H1 (cell line): ENCODE measurements at regions not wholly inside any gene's neighbourhood (a gene's known extent, or its start where the extent isn't known, plus 50 kb on each side); places are given as distances from the start of the nearest gene placed in this dataset.

Experiments used
- CTCF ChIA-PET: fragments of 300-600 bp; sonication (Branson Sonifier 250); formaldehyde crosslinking; loops from one replicate; lab custom pipeline; 2021; ENCODE audit not compliant: partially characterized antibody; lab: Charles Lee
- POLR2A ChIA-PET: fragments of 300-600 bp; sonication (Branson Sonifier 250); formaldehyde crosslinking; loops from one replicate; lab custom pipeline; 2021; ENCODE audit warnings: inconsistent platforms; ENCODE audit not compliant: partially characterized antibody; lab: Charles Lee
- DNase-seq, 2 experiments: peaks; one replicate each; pipeline versions ENCODE4 v3.0.0 to v3.0.0-alpha.2; 2010 to 2022; ENCODE audit warnings: low spot score in 2 of 2, low read depth in 1 of 2, mixed read lengths in 1 of 2
- FAIRE-seq: peaks from 2 replicates; lab custom pipeline; 2011; peaks lifted over from hg19 to GRCh38; lab: Jason Lieb, UNC
- H2AFZ ChIP-seq: 2 replicates; pipeline ENCODE4 v1.8.1; 2012; ENCODE audit warnings: low read length, inconsistent platforms
- H2AK5ac ChIP-seq: 2 replicates; pipeline ENCODE4 v1.6.1; 2013; ENCODE audit warnings: low read depth, low read length
- H2BK120ac ChIP-seq: replicated peaks from 2 replicates; pipeline ENCODE3; 2013; ENCODE audit warnings: low read depth, low read length, inconsistent platforms
- H2BK12ac ChIP-seq: 2 replicates; pipeline ENCODE4 v1.6.1; 2013; ENCODE audit warnings: low read depth, low read length
- H2BK15ac ChIP-seq: 2 replicates; pipeline ENCODE4 v1.6.1; 2013; ENCODE audit warnings: low read length
- H2BK20ac ChIP-seq: 2 replicates; pipeline ENCODE4 v1.6.1; 2013; ENCODE audit warnings: low read length
- H2BK5ac ChIP-seq: 2 replicates; pipeline ENCODE4 v1.6.1; 2013; ENCODE audit warnings: low read depth, low read length
- H3K14ac ChIP-seq: 2 replicates; pipeline ENCODE4 v1.6.1; 2013; ENCODE audit warnings: inconsistent platforms; ENCODE audit not compliant: insufficient read length
- H3K18ac ChIP-seq: 2 replicates; pipeline ENCODE4 v1.6.1; 2013; ENCODE audit warnings: low read length; ENCODE audit errors: extremely low read depth
- H3K23ac ChIP-seq: 2 replicates; pipeline ENCODE4 v1.6.1; 2013; ENCODE audit warnings: inconsistent platforms; ENCODE audit not compliant: insufficient read length
- H3K23me2 ChIP-seq: 2 replicates; pipeline ENCODE4 v1.6.1; 2013; ENCODE audit warnings: low read depth, low read length
- H3K27ac ChIP-seq: 2 replicates; pipeline ENCODE4 v1.6.1; 2011; ENCODE audit warnings: low read depth, low read length, inconsistent platforms
- H3K27me3 ChIP-seq, 4 experiments: replicated peaks in 1 of 4; 1 replicate in 1 of 4; 2 replicates in 3 of 4; pipeline versions ENCODE4 v1.6.1 to v1.8.1; 2011 to 2013; ENCODE audit warnings: low read length in 3 of 4, mild to moderate bottlenecking in 3 of 4, inconsistent platforms in 2 of 4, mixed read lengths in 2 of 4, moderate library complexity in 1 of 4; ENCODE audit not compliant: control insufficient read depth in 3 of 4, insufficient read depth in 3 of 4; ENCODE audit errors: extremely low read depth in 1 of 4
- H3K36me3 ChIP-seq, 4 experiments: 2 replicates each; pipeline versions ENCODE4 v1.6.1 to v1.8.1; 2011 to 2013; ENCODE audit warnings: mild to moderate bottlenecking in 4 of 4, low read length in 3 of 4, moderate library complexity in 2 of 4, control low read depth in 1 of 4, inconsistent platforms in 1 of 4; ENCODE audit not compliant: insufficient read depth in 4 of 4, control insufficient read depth in 2 of 4
- H3K4ac ChIP-seq: replicated peaks from 2 replicates; pipeline ENCODE3; 2013; ENCODE audit warnings: low read length, low read depth, mixed read lengths, inconsistent platforms; ENCODE audit not compliant: insufficient read length
- H3K4me1 ChIP-seq, 4 experiments: replicated peaks in 1 of 4; 1 replicate in 1 of 4; 2 replicates in 3 of 4; pipeline versions ENCODE4 v1.6.1 to v1.8.1; 2011 to 2013; ENCODE audit warnings: low read length in 3 of 4, inconsistent platforms in 2 of 4, mixed read lengths in 1 of 4; ENCODE audit not compliant: insufficient read depth in 4 of 4, control insufficient read depth in 3 of 4
- H3K4me2 ChIP-seq, 2 experiments: 2 replicates each; pipeline versions ENCODE4 v1.6.1 to v1.8.1; 2011 to 2013; ENCODE audit warnings: low read depth in 2 of 2, low read length in 2 of 2, control low read depth in 1 of 2, inconsistent platforms in 1 of 2, mild to moderate bottlenecking in 1 of 2; ENCODE audit not compliant: insufficient read depth in 1 of 2
- H3K4me3 ChIP-seq, 4 experiments: fragments of 200-600, 300-600 bp in 1 of 4; sonication (generic), shearing (Covaris generic), sonication (Bioruptor Twin) in 1 of 4; 2 replicates each; pipeline versions ENCODE4 v1.5.1 to v1.8.1; 2011 to 2016; ENCODE audit warnings: low read length in 4 of 4, low read depth in 3 of 4, control low read depth in 2 of 4, inconsistent platforms in 2 of 4, mild to moderate bottlenecking in 2 of 4, mixed read lengths in 1 of 4, moderate library complexity in 1 of 4; ENCODE audit not compliant: insufficient read depth in 2 of 4; ENCODE audit errors: extremely low read depth in 1 of 4
- H3K56ac ChIP-seq: replicated peaks from 2 replicates; pipeline ENCODE3; 2013; ENCODE audit warnings: low read depth, mild to moderate bottlenecking, mixed read lengths, low read length, inconsistent platforms; ENCODE audit not compliant: insufficient read length
- H3K79me1 ChIP-seq: 2 replicates; pipeline ENCODE4 v1.6.1; 2013; ENCODE audit warnings: low read depth, low read length, control low read depth
- H3K79me2 ChIP-seq, 2 experiments: 2 replicates each; pipeline versions ENCODE4 v1.6.1 to v1.8.1; 2012 to 2013; ENCODE audit warnings: low read length in 2 of 2, mild to moderate bottlenecking in 2 of 2, inconsistent platforms in 1 of 2; ENCODE audit not compliant: insufficient read depth in 2 of 2, control insufficient read depth in 1 of 2
- H3K9ac ChIP-seq, 4 experiments: replicated peaks in 1 of 4; 1 replicate in 1 of 4; 2 replicates in 3 of 4; pipeline versions ENCODE4 v1.6.1 to v1.8.1; 2011 to 2013; ENCODE audit warnings: low read depth in 3 of 4, low read length in 3 of 4, control low read depth in 2 of 4, mild to moderate bottlenecking in 2 of 4, moderate library complexity in 2 of 4, inconsistent platforms in 1 of 4; ENCODE audit errors: extremely low read depth in 1 of 4
- H3K9me3 ChIP-seq, 2 experiments: 2 replicates each; pipeline versions ENCODE4 v1.6.1 to v1.8.1; 2012 to 2013; ENCODE audit warnings: mild to moderate bottlenecking in 2 of 2, moderate library complexity in 2 of 2, control low read depth in 1 of 2, inconsistent platforms in 1 of 2, low read depth in 1 of 2, low read length in 1 of 2, mixed read lengths in 1 of 2; ENCODE audit not compliant: insufficient read depth in 2 of 2
- H4K20me1 ChIP-seq, 2 experiments: replicated peaks in 1 of 2; 2 replicates each; pipeline versions ENCODE3 to v1.8.1; 2011 to 2013; ENCODE audit warnings: inconsistent platforms in 2 of 2, low read length in 2 of 2, mild to moderate bottlenecking in 1 of 2; ENCODE audit not compliant: insufficient read depth in 2 of 2, control insufficient read depth in 1 of 2
- H4K5ac ChIP-seq: 2 replicates; pipeline ENCODE4 v1.6.1; 2013; ENCODE audit warnings: low read length, low read depth, mixed read lengths, inconsistent platforms; ENCODE audit not compliant: insufficient read length
- H4K8ac ChIP-seq: 2 replicates; pipeline ENCODE4 v1.8.0; 2013; ENCODE audit warnings: mild to moderate bottlenecking, moderate library complexity, low read length, inconsistent platforms; ENCODE audit not compliant: insufficient read depth; ENCODE audit errors: extremely low read depth
- H4K91ac ChIP-seq: replicated peaks from 2 replicates; pipeline ENCODE3; 2013; ENCODE audit warnings: low read length, mixed read lengths, inconsistent platforms; ENCODE audit not compliant: insufficient read length
- NRF1 ChIP-seq: IDR thresholded peaks from 2 replicates; pipeline ENCODE4 v1.6.1; 2011; ENCODE audit warnings: mild to moderate bottlenecking, low read depth, low read length, improper control_type of control experiment
- POLR2AphosphoS5 ChIP-seq: IDR thresholded peaks from 2 replicates; pipeline ENCODE4 v1.6.1; 2011; ENCODE audit warnings: low read depth, low read length
- POU5F1 ChIP-seq: IDR thresholded peaks from 2 replicates; pipeline ENCODE4 v1.6.1; 2011; ENCODE audit warnings: low read depth, mild to moderate bottlenecking, low read length, moderate library complexity
- RFX5 ChIP-seq: IDR thresholded peaks from 2 replicates; pipeline ENCODE4 v1.6.1; 2011; ENCODE audit warnings: low read depth, low read length, improper control_type of control experiment, borderline replicate concordance
- RNF2 ChIP-seq: fragments of 200-900, 300-1000 bp; sonication (generic); IDR thresholded peaks from 2 replicates; pipeline ENCODE4 v1.7.1; 2016; ENCODE audit warnings: borderline replicate concordance, low read depth, mild to moderate bottlenecking, antibody characterized with exemption, low read length; ENCODE audit not compliant: poor library complexity, severe bottlenecking; ENCODE audit errors: missing control alignments
- SIRT6 ChIP-seq: IDR thresholded peaks from one replicate; pipeline ENCODE4 v1.7.1; 2012; ENCODE audit warnings: low read length, inconsistent platforms
- SP1 ChIP-seq: IDR thresholded peaks from 2 replicates; pipeline ENCODE4 v1.6.1; 2011; ENCODE audit warnings: low read depth, low read length
- SP4 ChIP-seq: IDR thresholded peaks from 2 replicates; pipeline ENCODE4 v1.6.1; 2012; ENCODE audit warnings: low read length, inconsistent platforms
- SRF ChIP-seq: IDR thresholded peaks from 2 replicates; pipeline ENCODE4 v1.6.1; 2011; ENCODE audit warnings: mild to moderate bottlenecking, low read depth, low read length, moderate library complexity
- YY1 ChIP-seq: IDR thresholded peaks from 2 replicates; pipeline ENCODE4 v1.6.1; 2011; ENCODE audit warnings: low read depth, mild to moderate bottlenecking, low read length
- ZNF274 ChIP-seq: IDR thresholded peaks from 2 replicates; pipeline ENCODE4 v1.7.0; 2012; ENCODE audit warnings: low read length, borderline replicate concordance; ENCODE audit errors: extremely low read depth
- WGBS, 2 experiments: shearing (Covaris generic) in 1 of 2; methylation state at CpG; one replicate each; pipeline versions ENCODE4 v1.1.6 to v1.1.7; 2013 to 2015; ENCODE audit warnings: low lambda C conversion rate in 2 of 2, mixed read lengths in 2 of 2, inconsistent platforms in 1 of 2, low coverage in 1 of 2, missing lambda C conversion rate in 1 of 2; ENCODE audit not compliant: insufficient replicate concordance in 2 of 2, insufficient coverage in 1 of 2, insufficient read length in 1 of 2; ENCODE audit errors: extremely low coverage in 1 of 2, missing lambda C conversion rate in 1 of 2; 5-methylcytosine and 5-hydroxymethylcytosine counted together
- TF ChIP-seq, protein P1 (sequence below), 3 experiments: IDR thresholded peaks; 1 replicate in 2 of 3; 2 replicates in 1 of 3; pipeline versions ENCODE4 v1.5.1 to v1.6.1; 2011; ENCODE audit warnings: low read length in 3 of 3, mild to moderate bottlenecking in 3 of 3, inconsistent platforms in 2 of 3, low read depth in 1 of 3, moderate library complexity in 1 of 3; ENCODE audit not compliant: insufficient read depth in 1 of 3; ENCODE audit errors: control extremely low read depth in 1 of 3

DNA sequence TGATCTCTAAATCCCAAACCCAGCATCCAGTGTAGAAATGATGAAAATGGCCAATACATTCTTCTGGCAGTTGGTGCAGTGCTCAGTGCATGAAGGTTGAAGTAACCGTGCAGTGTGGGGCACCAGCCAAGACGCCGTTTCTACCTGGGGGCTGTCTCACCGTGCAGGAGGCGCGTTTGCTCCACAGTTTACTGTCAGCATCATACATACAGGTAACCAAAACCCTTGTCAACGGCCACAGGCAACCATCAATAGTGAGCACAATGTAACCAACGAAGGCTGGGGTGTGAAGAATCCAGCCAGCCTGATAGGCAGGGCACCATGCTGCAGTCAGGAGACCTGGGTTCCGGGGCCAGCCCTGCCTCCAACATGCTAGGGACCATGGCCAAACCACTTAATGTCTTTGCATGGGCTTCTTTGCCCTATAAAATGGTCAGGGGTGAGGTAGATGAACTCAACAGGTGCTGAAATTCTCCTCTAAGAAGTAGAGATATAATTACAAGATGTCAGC, 127.5 kb upstream of the ID2 start:
- no peak overlapping the region for H3K14ac ChIP-seq
- FAIRE-seq (no peak), DNase-seq (no peak)
- no peaks in the 10 kb centered on the region for H3K23me2 ChIP-seq
- H4K5ac ChIP-seq: no peak overlapping the region
- H3K4me3 ChIP-seq: no peak overlapping the region
- CTCF ChIA-PET: interaction anchor here (0.9 to 1.0 kb wide), 2 partner anchors 17 to 138 kb away, joined by 3 to 4 read pairs; no protein-coding TSS in a partner anchor
- H3K36me3 ChIP-seq: no peaks in the 10 kb centered on the region
- H2BK20ac ChIP-seq: no peak overlapping the region
- H3K27ac ChIP-seq: no peak overlapping the region
- H2BK12ac ChIP-seq: no peak overlapping the region
- no peaks in the 10 kb centered on the region for H3K79me2 ChIP-seq
- no peak overlapping the region for H3K23ac ChIP-seq
- no peaks in the 10 kb centered on the region for H3K4me1 ChIP-seq
- H3K18ac ChIP-seq: no peak overlapping the region
- H3K56ac ChIP-seq: no peak overlapping the region
- no peaks in the 10 kb centered on the region for H4K20me1 ChIP-seq
- H4K91ac ChIP-seq: no peak overlapping the region
- H3K27me3 ChIP-seq: no peaks in the 10 kb centered on the region
- no peak overlapping the region for H2AK5ac ChIP-seq
- H3K4me2 ChIP-seq: no peak overlapping the region
- no peak overlapping the region for H3K4ac ChIP-seq
- H4K8ac ChIP-seq: no peak overlapping the region
- no peak overlapping the region for H2BK120ac ChIP-seq
- H2AFZ ChIP-seq: no peak overlapping the region
- no peak overlapping the region for H3K9ac ChIP-seq
- no peak overlapping the region for H2BK5ac ChIP-seq
- 91% methylated on average over 9 of the region's 9 CpGs; no CpG with 5 or more reads in 1 of the 2 experiments for WGBS, 2 experiments
- peaks cover 0 to 3% of the 10 kb centered on the region in 2 experiments; a peak in 1 of 4 replicates for H3K9me3 ChIP-seq
- POLR2A ChIA-PET: no interaction called here
- peak overlapping the region; percentile 46; the same call in 1 of the 2 replicates for H2BK15ac ChIP-seq
- no peaks in the 10 kb centered on the region for H3K79me1 ChIP-seq
- TF ChIP-seq POU5F1 (no peak), RFX5 (no peak), ZNF274 (no peak), NRF1 (no peak), RNF2 (no peak), SP4 (no peak), SRF (no peak), SIRT6 (no peak), POLR2AphosphoS5 (no peak), SP1 (no peak), YY1 (no peak)
- TF ChIP-seq, protein P1, sequence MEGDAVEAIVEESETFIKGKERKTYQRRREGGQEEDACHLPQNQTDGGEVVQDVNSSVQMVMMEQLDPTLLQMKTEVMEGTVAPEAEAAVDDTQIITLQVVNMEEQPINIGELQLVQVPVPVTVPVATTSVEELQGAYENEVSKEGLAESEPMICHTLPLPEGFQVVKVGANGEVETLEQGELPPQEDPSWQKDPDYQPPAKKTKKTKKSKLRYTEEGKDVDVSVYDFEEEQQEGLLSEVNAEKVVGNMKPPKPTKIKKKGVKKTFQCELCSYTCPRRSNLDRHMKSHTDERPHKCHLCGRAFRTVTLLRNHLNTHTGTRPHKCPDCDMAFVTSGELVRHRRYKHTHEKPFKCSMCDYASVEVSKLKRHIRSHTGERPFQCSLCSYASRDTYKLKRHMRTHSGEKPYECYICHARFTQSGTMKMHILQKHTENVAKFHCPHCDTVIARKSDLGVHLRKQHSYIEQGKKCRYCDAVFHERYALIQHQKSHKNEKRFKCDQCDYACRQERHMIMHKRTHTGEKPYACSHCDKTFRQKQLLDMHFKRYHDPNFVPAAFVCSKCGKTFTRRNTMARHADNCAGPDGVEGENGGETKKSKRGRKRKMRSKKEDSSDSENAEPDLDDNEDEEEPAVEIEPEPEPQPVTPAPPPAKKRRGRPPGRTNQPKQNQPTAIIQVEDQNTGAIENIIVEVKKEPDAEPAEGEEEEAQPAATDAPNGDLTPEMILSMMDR (IDR thresholded peaks at IDR 0.05; ENCODE audit: control extremely low read depth in 1 of 3, insufficient read depth in 1 of 3, low read depth in 1 of 3, low read length in 3 of 3): no peak
